IMR-90 (cell line): ENCODE measurements at regions not wholly inside any gene's neighbourhood (a gene's known extent, or its start where the extent isn't known, plus 50 kb on each side); places are given as distances from the start of the nearest gene placed in this dataset.

Source experiments
- ATAC-seq: fragments of 200-7000 bp; cut with Tn5 transposase; 2 replicates; pipeline ENCODE4 v1.9.1; 2020; ENCODE audit warnings: low read depth, mild to moderate bottlenecking, moderate library complexity
- BruUV-seq: library from RNA; stranded (reverse); fragments of 400-500 nt; replicated peaks from 2 replicates; lab custom pipeline; 2021; lab: Mats Ljungman, UMichigan
- CTCF ChIA-PET: fragments of 300-600 bp; formaldehyde crosslinking; extraction: SDS; loops from one replicate; lab custom pipeline; 2021; ENCODE audit warnings: antibody characterized with exemption; lab: Yijun Ruan, JAX
- POLR2A ChIA-PET: fragments of 300-600 bp; sonication (Branson Sonifier 250); formaldehyde crosslinking; loops from one replicate; lab custom pipeline; 2022; ENCODE audit warnings: antibody characterized with exemption; ENCODE audit not compliant: unreplicated experiment; lab: Charles Lee
- DNase-seq: peaks from one replicate; pipeline ENCODE4 v3.0.0; 2013
- H2AFZ ChIP-seq: replicated peaks from 2 replicates; pipeline ENCODE3; 2013; ENCODE audit warnings: low read length, mild to moderate bottlenecking; ENCODE audit not compliant: poor library complexity
- H2AK5ac ChIP-seq: 2 replicates; pipeline ENCODE4 v1.6.1; 2013; ENCODE audit warnings: low read depth, low read length, inconsistent platforms
- H2AK9ac ChIP-seq: replicated peaks from 2 replicates; pipeline ENCODE3; 2013; ENCODE audit warnings: mild to moderate bottlenecking, low read depth, low read length, moderate library complexity; ENCODE audit not compliant: poor library complexity
- H2BK120ac ChIP-seq: 2 replicates; pipeline ENCODE4 v1.6.1; 2013; ENCODE audit warnings: low read depth, low read length, inconsistent platforms
- H2BK15ac ChIP-seq: 3 replicates; pipeline ENCODE4 v1.6.1; 2013; ENCODE audit warnings: low read depth, low read length, inconsistent platforms
- H2BK20ac ChIP-seq: 2 replicates; pipeline ENCODE4 v1.6.1; 2013; ENCODE audit warnings: low read depth, mild to moderate bottlenecking, inconsistent platforms, low read length, moderate library complexity
- H2BK5ac ChIP-seq: 2 replicates; pipeline ENCODE4 v1.6.1; 2013; ENCODE audit warnings: mild to moderate bottlenecking, low read depth, low read length, inconsistent platforms; ENCODE audit not compliant: poor library complexity, severe bottlenecking
- H3K14ac ChIP-seq: replicated peaks from 2 replicates; pipeline ENCODE4 v1.6.1; 2013; ENCODE audit warnings: low read depth, low read length, inconsistent platforms
- H3K18ac ChIP-seq: 2 replicates; pipeline ENCODE4 v1.6.1; 2013; ENCODE audit warnings: low read depth, low read length, control low read depth
- H3K23ac ChIP-seq: 2 replicates; pipeline ENCODE4 v1.6.1; 2013; ENCODE audit warnings: low read depth, low read length, inconsistent platforms
- H3K27ac ChIP-seq: 2 replicates; pipeline ENCODE4 v1.5.1; 2013; ENCODE audit warnings: mild to moderate bottlenecking, control low read depth, low read length; ENCODE audit not compliant: insufficient read depth
- H3K27me3 ChIP-seq: 2 replicates; pipeline ENCODE4 v1.6.1; 2013; ENCODE audit warnings: low read length; ENCODE audit not compliant: control insufficient read depth, insufficient read depth
- H3K36me3 ChIP-seq: 2 replicates; pipeline ENCODE4 v1.6.1; 2013; ENCODE audit warnings: low read length, mixed read lengths; ENCODE audit not compliant: control insufficient read depth, insufficient read depth
- H3K4ac ChIP-seq: 2 replicates; pipeline ENCODE4 v1.6.1; 2013; ENCODE audit warnings: low read depth, low read length, inconsistent platforms
- H3K4me1 ChIP-seq: 2 replicates; pipeline ENCODE4 v1.6.1; 2013; ENCODE audit warnings: low read length, mixed read lengths; ENCODE audit not compliant: control insufficient read depth, insufficient read depth
- H3K4me2 ChIP-seq: 2 replicates; pipeline ENCODE4 v1.6.1; 2013; ENCODE audit warnings: low read depth, mild to moderate bottlenecking, control low read depth, low read length, moderate library complexity
- H3K4me3 ChIP-seq: 2 replicates; pipeline ENCODE4 v1.5.1; 2013; ENCODE audit warnings: low read depth, mild to moderate bottlenecking, control low read depth, low read length, moderate library complexity; ENCODE audit not compliant: insufficient read depth
- H3K56ac ChIP-seq: 2 replicates; pipeline ENCODE4 v1.6.1; 2013; ENCODE audit warnings: low read length, inconsistent platforms; ENCODE audit not compliant: insufficient read depth; ENCODE audit errors: extremely low read depth
- H3K79me1 ChIP-seq, 2 experiments: 2 replicates each; pipeline ENCODE4 v1.6.1; 2013; ENCODE audit warnings: low read length in 2 of 2, inconsistent platforms in 1 of 2, low read depth in 1 of 2
- H3K9ac ChIP-seq: 2 replicates; pipeline ENCODE4 v1.6.1; 2013; ENCODE audit warnings: low read depth, low read length, control low read depth
- H3K9me1 ChIP-seq: 2 replicates; pipeline ENCODE4 v1.6.1; 2013; ENCODE audit warnings: low read length, inconsistent platforms; ENCODE audit not compliant: insufficient read depth
- H3K9me3 ChIP-seq: 2 replicates; pipeline ENCODE4 v1.6.1; 2013; ENCODE audit warnings: low read length; ENCODE audit not compliant: control insufficient read depth, insufficient read depth
- H4K20me1 ChIP-seq: 2 replicates; pipeline ENCODE4 v1.6.1; 2013; ENCODE audit warnings: low read length, inconsistent platforms; ENCODE audit not compliant: insufficient read depth
- H4K5ac ChIP-seq: 2 replicates; pipeline ENCODE4 v1.6.1; 2013; ENCODE audit warnings: mild to moderate bottlenecking, low read depth, low read length, control low read depth
- H4K8ac ChIP-seq, 2 experiments: 2 replicates each; pipeline ENCODE4 v1.6.1; 2013; ENCODE audit warnings: low read depth in 2 of 2, low read length in 2 of 2, control low read depth in 1 of 2, inconsistent platforms in 1 of 2
- H4K91ac ChIP-seq: 2 replicates; pipeline ENCODE4 v1.6.1; 2013; ENCODE audit warnings: low read depth, low read length, inconsistent platforms; ENCODE audit not compliant: insufficient read depth
- CEBPB ChIP-seq: IDR thresholded peaks from 2 replicates; pipeline ENCODE4 v1.6.1; 2012; ENCODE audit warnings: low read depth, low read length, improper control_type of control experiment
- WGBS, 2 experiments: methylation state at CpG; one replicate each; pipeline versions ENCODE4 v1.1.5 to v1.1.7; 2013; ENCODE audit warnings: missing lambda C conversion rate in 2 of 2; ENCODE audit not compliant: insufficient read length in 1 of 2; ENCODE audit errors: extremely low coverage in 2 of 2; 5-methylcytosine and 5-hydroxymethylcytosine counted together
- dilution Hi-C: fragments of 300-500 bp; cut with HindIII; formaldehyde crosslinking; loops from one replicate; pipeline ENCODE4 v1.14.3; 2018; ENCODE audit warnings: low sequenced_read_pairs; ENCODE audit not compliant: unreplicated experiment
- in situ Hi-C: fragments of 300-500 bp; cut with MboI; formaldehyde crosslinking; loops from 3 replicates; pipeline ENCODE4 v1.14.3; 2019; ENCODE audit warnings: low sequenced_read_pairs, inconsistent platforms, mixed read lengths
- intact Hi-C: fragments of 100-400 bp; cut with micrococcal nuclease; formaldehyde crosslinking; loops from 2 replicates; pipeline ENCODE4 v1.10.0; 2022

- BruUV-seq: no TSS peak
- POLR2A ChIA-PET: no interaction called here
These were observed 383.4 kb downstream of the ENC1 start for GRCh38 chr5:74257060-74257527.

More at GRCh38 chr5:74257060-74257527, 383.4 kb downstream of the ENC1 start:
- no peaks in the 10 kb centered on the region for H3K79me1 ChIP-seq
- no peak overlapping the region for H2BK15ac ChIP-seq
- H3K27me3 ChIP-seq: peaks cover 2% of the 10 kb centered on the region
- H4K8ac ChIP-seq: no peak overlapping the region
- TF ChIP-seq CEBPB: no peak
- no peak for DNase-seq
- in situ Hi-C loops (no loop called here), intact Hi-C loops (loop anchor here (10.0 kb wide), 2 partner anchors 222 to 322 kb away; no protein-coding TSS in a partner anchor), dilution Hi-C loops (no loop called here)
- H4K20me1 ChIP-seq: no peaks in the 10 kb centered on the region
- H3K4ac ChIP-seq: no peak overlapping the region
- H2AK5ac ChIP-seq: no peak overlapping the region
- no peak overlapping the region for H3K4me3 ChIP-seq
- H3K9me1 ChIP-seq: no peaks in the 10 kb centered on the region; the same call in 1 of the 2 replicates
- H3K56ac ChIP-seq: no peak overlapping the region
- H4K5ac ChIP-seq: no peak overlapping the region
- no peak overlapping the region for H3K14ac ChIP-seq
- H2AK9ac ChIP-seq: no peak overlapping the region
- no peak overlapping the region for H3K27ac ChIP-seq
- CTCF ChIA-PET: interaction anchor here (0.6 kb wide), 1 partner anchor 132 kb away, joined by 3 read pairs; no protein-coding TSS in a partner anchor
- no peak for ATAC-seq
- no peak overlapping the region for H3K4me2 ChIP-seq
- no peaks in the 10 kb centered on the region for H3K36me3 ChIP-seq
- no peak overlapping the region for H3K23ac ChIP-seq
- no peak overlapping the region for H3K9ac ChIP-seq
- H3K4me1 ChIP-seq: peaks cover under 1% of the 10 kb centered on the region
- no peak overlapping the region; the same call in 1 of the 2 replicates for H3K18ac ChIP-seq
- no peak overlapping the region for H2AFZ ChIP-seq
- WGBS, 2 experiments: no CpG with 5 or more reads among the region's 5 CpGs
- H4K91ac ChIP-seq: no peak overlapping the region
- H2BK120ac ChIP-seq: no peak overlapping the region
- no peak overlapping the region for H2BK20ac ChIP-seq
- H3K9me3 ChIP-seq: no peaks in the 10 kb centered on the region
- H2BK5ac ChIP-seq: no peak overlapping the region
